Cardiac septum (tissue), 1 donor: ENCODE measurements at regions not wholly inside any gene's neighbourhood (a gene's known extent, or its start where the extent isn't known, plus 50 kb on each side); places are given as distances from the start of the nearest gene placed in this dataset.

ENCODE experiments used
- DNase-seq: peaks from one replicate; pipeline ENCODE4 v3.0.0-alpha.2; 2020; ENCODE audit warnings: low spot score
- intact Hi-C: fragments of 100-400 bp; cut with DNase I; formaldehyde crosslinking; loops from one replicate; pipeline ENCODE4 v1.14.0; 2022
- donor health status: DM: no; HTN: no; CAD: no.

GRCh38 chr12:114201794-114202193, 204.2 kb downstream of the TBX5 start:
- DNase-seq = no peak
- intact Hi-C loops = no loop called here

GRCh38 chr12:114194956-114195355, 211.0 kb downstream of the TBX5 start:
- intact Hi-C loops = no loop called here
- no peak for DNase-seq

- intact Hi-C loops = no loop called here
Observed at GRCh38 chr12:114194066-114194465, 211.9 kb downstream of the TBX5 start.

DNA sequence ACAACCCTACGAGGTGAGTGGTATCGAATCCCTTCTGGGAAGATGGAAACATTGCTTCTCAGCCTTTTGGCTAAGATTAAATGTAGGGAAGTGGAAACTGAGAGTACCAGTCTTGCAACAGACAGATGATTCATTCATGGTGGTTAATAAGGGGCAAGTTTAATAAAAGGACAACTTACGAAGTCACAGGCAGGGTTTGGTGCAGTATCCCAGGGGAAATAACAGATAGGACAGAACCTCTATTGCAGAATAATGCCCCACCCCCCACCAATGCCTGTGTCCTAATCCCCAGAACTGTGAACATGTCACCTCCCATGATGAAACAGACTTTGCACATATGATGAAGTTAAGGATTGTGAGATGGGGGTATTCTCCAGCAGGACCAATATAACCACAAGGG, 212.5 kb downstream of the TBX5 start:
- no peak for DNase-seq
- intact Hi-C loops = no loop called here

More at GRCh38 chr12:114194066-114194465, 211.9 kb downstream of the TBX5 start:
- no peak for DNase-seq

GRCh38 chr12:114192549-114192948, 213.4 kb downstream of the TBX5 start:
- intact Hi-C loops = no loop called here
- no peak for DNase-seq

DNA sequence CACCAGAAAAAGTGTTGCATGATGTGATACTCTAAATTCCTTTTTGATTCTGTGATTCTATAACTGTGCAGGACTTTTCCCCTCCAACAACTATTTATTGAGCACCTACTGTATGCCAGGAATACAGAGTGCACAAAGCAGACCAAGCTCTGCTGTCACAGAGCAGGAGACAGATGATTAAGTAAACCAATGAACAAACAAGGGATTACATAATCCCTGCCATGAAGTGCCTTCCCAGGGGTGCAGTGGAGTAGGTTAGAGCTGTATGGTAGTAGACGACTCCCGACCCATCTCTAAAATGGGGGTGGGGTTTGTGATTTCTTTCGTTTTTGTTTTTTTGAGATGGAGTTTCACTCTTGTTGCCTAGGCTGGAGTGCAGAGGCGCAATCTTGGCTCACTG, 213.9 kb downstream of the TBX5 start:
- intact Hi-C loops = no loop called here
- DNase-seq = no peak

- intact Hi-C loops = no loop called here
- no peak for DNase-seq
Observed at GRCh38 chr12:114191581-114191980, 214.4 kb downstream of the TBX5 start.

GRCh38 chr12:114190971-114191370, 215.0 kb downstream of the TBX5 start:
- intact Hi-C loops = no loop called here
- no peak for DNase-seq

DNA sequence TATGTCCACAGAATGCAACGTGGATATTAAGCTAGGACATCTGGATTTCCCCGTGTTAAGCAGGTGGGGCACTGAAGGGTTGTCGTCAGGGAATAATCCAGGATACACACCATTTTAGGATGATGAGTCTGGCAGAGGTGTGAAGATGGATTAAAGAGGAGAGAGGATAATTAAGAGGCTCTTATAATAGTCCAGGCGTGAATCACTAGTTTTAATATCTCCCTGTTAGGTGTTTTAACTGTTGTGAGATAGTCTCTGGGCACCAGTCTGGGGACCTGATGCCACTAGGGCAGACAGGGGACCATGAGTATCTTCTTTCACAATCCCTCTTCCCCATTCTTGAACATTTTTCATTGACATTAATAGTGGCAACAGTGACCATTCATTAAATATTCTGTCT, 216.7 kb downstream of the TBX5 start:
- intact Hi-C loops = no loop called here
- no peak for DNase-seq

DNA sequence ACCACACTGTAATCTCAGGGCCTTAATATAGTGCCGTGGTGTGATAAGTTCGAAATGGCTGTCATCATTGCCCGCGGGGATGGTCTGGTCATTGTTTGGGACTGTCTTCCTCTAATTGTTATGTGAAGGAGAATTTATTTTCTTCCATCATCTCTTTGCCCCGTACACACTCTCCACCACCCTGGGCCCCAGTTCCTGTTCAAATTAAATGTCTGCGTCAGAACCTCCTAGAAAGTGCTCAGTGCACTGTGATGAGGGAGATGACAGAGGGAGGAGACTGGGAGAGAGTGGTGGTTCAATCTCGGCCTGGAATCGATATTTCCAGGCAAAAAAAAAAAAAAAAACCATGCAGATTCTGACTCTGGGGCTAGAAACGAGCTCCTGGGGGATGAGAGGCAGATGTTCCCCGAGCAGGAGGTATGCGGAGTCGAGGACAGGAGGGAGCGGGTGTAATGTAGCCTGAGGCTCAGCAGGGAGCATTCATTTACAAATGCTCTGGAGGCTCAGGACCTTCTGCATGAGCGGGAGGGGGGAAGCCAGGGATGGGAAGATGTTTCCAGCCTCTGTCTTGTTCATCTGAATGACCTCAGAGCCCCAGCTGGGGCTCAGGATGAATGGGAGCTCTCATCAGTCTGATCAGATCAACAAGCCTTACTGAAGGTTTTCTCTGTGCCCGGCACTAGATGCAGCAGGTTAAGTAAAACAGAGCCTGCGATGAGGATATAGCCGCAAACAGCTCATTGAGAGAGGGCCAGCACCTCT, 219.5 kb downstream of the TBX5 start:
- intact Hi-C loops = no loop called here
- DNase-seq = no peak

- DNase-seq = no peak
- intact Hi-C loops = no loop called here
Observed at GRCh38 chr12:114185036-114185435, 218.9 kb upstream of the RBM19 start.

GRCh38 chr12:114174326-114174725, 208.2 kb upstream of the RBM19 start:
- intact Hi-C loops = no loop called here
- no peak for DNase-seq

GRCh38 chr12:114172135-114172534, 206.0 kb upstream of the RBM19 start:
- intact Hi-C loops = no loop called here
- no peak for DNase-seq

- intact Hi-C loops = loop anchor here (10.0 kb wide), 1 partner anchor 187 kb away; no protein-coding TSS in a partner anchor
- DNase-seq = no peak
Observed at GRCh38 chr12:114168061-114168460, 201.9 kb upstream of the RBM19 start.

GRCh38 chr12:114167431-114167830, 201.3 kb upstream of the RBM19 start:
- intact Hi-C loops = loop anchor here (2.0 to 10.0 kb wide), 2 partner anchors 187 to 341 kb away; no protein-coding TSS in a partner anchor
- DNase-seq = no peak

DNA sequence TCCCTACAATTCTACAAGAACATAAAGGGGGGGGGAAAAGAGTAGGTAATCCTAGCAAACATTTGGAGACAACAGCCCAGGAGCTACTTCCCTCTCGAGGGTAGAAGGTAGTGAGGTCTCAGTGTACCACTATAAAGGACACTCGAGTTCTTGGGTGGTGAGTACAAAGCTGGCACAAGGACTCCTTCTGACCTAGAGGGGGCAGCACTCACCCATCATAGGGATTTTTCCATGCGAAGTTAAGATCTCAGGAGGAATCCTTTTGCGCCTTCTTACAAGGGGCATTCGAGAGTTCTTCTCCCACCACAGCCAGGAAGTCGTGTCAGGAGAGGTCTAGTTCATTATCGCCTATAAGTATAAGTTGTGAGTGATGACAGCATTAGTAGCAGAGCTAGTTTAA, 200.2 kb upstream of the RBM19 start:
- no peak for DNase-seq
- intact Hi-C loops = loop anchor here (1.0 to 10.0 kb wide), 3 partner anchors 188 to 342 kb away; no protein-coding TSS in a partner anchor

DNA sequence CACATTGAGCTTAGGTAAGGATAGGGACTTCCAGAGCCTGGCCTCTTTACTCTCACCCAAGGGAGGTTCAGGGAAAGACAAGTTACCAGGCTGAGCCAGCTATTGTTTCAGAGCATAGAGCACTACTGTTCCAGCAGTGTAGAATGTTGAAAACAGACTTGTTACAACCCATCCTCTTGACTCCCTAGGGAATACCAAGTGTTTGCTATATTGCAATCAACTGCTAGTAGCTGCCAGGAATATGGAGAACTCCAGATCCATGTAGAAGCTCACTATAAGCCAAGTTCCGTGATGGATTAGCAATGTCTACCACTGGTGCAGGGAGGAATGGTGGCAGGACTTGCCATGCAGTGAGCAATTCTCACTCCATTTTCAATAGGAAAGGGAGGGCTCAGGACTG, 199.8 kb upstream of the RBM19 start:
- intact Hi-C loops = loop anchor here (1.0 to 10.0 kb wide), 3 partner anchors 189 to 343 kb away; no protein-coding TSS in a partner anchor
- no peak for DNase-seq

- DNase-seq = no peak
- intact Hi-C loops = loop anchor here (10.0 kb wide), 1 partner anchor 190 kb away; no protein-coding TSS in a partner anchor
Observed at GRCh38 chr12:114164351-114164750, 198.2 kb upstream of the RBM19 start.

DNA sequence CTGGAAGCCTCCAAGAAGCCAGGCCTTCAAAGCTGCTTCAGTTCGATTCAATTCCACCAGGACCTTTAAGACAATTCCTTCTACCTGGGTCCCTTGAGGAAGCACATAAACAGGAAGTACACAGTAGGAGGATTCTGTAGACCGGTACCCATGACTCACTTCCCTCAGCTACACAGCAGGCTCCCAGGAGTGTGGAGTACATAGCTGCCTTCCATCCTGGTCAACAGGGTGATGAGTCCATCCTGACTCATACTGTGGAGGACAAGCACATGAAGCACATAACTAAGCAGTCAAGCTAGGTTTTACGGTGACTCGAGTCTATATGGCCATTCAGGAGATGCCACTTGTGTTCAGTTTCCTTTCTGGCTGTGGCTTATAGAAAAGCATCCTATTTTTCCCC, 197.6 kb upstream of the RBM19 start:
- DNase-seq = no peak
- intact Hi-C loops = loop anchor here (10.0 kb wide), 1 partner anchor 191 kb away; no protein-coding TSS in a partner anchor

GRCh38 chr12:114160445-114160844, 194.3 kb upstream of the RBM19 start:
- intact Hi-C loops = loop anchor here (10.0 kb wide), 1 partner anchor 194 kb away; no protein-coding TSS in a partner anchor
- no peak for DNase-seq

DNA sequence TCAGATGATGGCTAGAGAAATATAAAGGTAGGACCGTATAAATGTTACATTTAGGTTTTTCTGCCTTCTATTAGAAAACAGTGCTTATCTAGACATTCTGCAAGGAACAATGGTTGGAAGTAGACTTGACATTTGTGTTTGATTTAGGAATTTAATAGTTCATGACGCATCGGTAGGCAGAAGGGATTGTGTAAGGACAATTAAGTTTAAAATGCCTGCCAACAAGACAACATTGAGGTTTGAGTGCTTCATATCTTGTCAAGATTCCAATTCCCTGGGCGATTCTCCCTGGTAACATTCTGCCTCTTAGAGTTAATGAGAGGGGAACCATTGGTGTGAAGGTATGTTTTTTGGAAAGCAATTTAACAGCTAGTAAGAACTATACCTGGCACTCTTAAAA, 186.8 kb upstream of the RBM19 start:
- intact Hi-C loops = no loop called here

More for the DNA sequence above, 186.8 kb upstream of the RBM19 start:
- no peak for DNase-seq
